Coronary artery (tissue), 2 donors: ENCODE measurements at regions not wholly inside any gene's neighbourhood (a gene's known extent, or its start where the extent isn't known, plus 50 kb on each side); places are given as distances from the start of the nearest gene placed in this dataset.

ENCODE experiments used
- DNase-seq: peaks from one replicate; pipeline ENCODE4 v3.0.0-alpha.2; 2017; ENCODE audit warnings: low spot score
- H3K27ac ChIP-seq, 2 donors: fragments of 200-600 bp; sonication (generic); one replicate each; pipeline ENCODE4 v1.5.1; 2016 to 2019
- H3K4me3 ChIP-seq: fragments of 200-600 bp; sonication (generic); 2 replicates; pipeline ENCODE4 v1.5.1; 2016; ENCODE audit warnings: mild to moderate bottlenecking, moderate library complexity
- TF ChIP-seq, protein P1 (sequence below): fragments of 200-600 bp; sonication (generic); IDR thresholded peaks from one replicate; pipeline ENCODE4 v1.5.1; 2019; ENCODE audit warnings: antibody characterized with exemption

DNA sequence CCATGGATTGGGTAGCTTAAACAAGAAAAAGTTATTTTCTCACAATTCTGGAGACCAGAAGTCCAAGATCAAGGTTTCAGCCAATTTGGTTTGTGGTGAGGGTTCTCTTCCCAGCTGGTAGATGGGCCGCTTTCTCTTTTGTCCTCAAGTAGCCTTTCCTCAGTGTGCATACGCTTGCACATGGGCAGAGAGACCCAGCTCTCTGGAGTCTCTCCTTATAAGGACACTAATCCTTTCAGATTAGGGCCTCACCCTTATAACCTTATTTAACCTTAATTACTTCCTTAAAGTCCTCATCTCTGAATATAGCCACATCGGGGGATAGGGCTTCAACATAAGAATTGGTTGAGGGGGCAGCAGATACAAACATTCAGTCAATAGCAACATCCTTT is 68.4 kb upstream of the NLK start:
- no peak for DNase-seq
- TF ChIP-seq, protein P1, sequence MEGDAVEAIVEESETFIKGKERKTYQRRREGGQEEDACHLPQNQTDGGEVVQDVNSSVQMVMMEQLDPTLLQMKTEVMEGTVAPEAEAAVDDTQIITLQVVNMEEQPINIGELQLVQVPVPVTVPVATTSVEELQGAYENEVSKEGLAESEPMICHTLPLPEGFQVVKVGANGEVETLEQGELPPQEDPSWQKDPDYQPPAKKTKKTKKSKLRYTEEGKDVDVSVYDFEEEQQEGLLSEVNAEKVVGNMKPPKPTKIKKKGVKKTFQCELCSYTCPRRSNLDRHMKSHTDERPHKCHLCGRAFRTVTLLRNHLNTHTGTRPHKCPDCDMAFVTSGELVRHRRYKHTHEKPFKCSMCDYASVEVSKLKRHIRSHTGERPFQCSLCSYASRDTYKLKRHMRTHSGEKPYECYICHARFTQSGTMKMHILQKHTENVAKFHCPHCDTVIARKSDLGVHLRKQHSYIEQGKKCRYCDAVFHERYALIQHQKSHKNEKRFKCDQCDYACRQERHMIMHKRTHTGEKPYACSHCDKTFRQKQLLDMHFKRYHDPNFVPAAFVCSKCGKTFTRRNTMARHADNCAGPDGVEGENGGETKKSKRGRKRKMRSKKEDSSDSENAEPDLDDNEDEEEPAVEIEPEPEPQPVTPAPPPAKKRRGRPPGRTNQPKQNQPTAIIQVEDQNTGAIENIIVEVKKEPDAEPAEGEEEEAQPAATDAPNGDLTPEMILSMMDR: no peak
- H3K27ac ChIP-seq: no peak overlapping the region
- H3K4me3 ChIP-seq: no peak overlapping the region

DNA sequence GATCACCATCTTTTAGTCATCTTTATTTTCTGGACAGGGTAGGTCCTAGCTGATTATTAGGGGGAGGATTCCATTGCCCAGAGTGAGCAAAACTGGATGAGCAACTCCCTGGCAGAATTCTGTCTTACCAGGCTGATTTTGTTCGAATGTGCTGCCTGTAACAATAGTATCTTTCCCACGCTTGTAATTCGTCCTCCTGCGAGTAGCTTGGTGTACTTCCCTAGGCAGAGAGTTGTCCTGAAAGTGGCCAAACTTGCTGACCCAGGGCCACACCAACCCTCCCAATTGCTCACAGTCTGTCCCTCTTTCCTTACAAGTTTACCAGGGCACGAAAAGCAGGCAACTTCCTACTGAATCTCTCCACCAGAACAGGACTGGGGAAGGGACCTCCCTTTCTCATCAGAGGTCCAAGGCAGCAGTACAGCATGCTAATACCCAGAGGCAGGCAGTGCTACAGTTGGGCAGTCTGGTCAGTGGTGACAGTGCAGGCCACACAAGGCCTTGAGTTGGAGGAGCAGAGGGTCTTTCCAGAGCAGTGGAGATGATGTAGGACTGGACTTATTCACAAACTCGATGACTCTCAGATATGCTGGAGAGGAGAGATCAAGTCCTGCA is 67.8 kb upstream of the NLK start:
- DNase-seq: no peak
- H3K27ac ChIP-seq: no peak overlapping the region
- H3K4me3 ChIP-seq: no peak overlapping the region
- TF ChIP-seq, protein P1: no peak

DNA sequence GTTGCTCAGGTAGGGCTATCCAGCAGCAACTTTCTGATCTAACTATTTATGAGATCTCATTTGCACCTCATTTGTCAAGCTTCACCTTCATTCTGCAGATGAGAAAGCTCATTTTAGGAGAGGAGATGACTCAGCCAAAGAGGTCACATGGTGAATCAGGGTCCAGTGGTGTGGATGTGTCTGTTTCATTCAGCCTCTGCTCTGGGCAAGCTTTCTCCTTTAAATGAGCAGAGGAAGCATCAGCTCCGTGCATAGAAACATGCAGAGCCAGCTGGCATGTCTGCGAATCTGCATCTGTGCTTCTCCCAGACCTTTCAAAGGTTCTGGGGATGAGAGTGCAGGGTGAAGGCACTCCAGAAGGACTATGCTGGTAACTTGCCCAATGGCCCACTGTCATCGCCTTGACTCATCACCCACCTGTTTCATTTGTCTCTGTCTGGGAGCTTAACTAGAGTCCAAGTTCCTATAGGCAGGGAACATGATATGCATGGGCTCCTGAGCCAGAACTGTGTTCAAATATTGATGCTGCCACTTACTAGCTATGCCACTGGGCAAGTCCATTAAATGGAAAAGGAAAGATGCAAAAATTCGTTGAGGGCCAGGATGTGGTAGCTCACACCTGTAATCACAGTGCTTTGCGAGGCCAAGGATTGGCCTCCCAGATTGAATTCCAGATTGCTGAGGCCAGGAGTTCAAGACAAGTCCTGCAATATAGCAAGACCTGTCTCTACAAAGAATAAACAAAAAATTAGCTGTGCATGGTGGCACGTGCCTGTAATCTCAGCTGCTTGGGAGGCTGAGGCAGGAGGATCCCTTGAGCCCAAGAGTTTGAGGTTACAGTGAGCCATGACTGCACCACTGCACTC is 67.1 kb upstream of the NLK start:
- DNase-seq: no peak
- no peak overlapping the region for H3K4me3 ChIP-seq
- H3K27ac ChIP-seq: no peak overlapping the region
- TF ChIP-seq, protein P1: no peak

DNA sequence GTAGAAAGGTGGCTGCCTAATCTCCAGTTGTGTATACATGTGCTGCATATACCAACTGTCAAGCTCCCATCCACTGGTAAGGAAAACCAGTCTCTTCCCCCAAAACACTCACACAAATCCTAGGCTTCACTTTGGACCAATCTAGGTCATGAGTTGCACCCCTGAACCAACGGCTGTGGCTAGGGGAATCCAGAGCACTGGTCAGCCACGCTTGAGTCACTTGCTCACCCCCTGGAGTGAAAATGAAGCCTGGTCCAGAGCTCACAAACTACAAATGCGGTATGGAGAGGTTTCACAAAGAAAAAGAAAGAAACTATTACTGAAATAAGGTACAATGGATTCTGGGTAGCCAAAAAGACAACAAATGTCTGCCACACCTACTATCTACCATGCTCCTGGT is 66.1 kb upstream of the NLK start:
- TF ChIP-seq, protein P1: no peak
- Histone ChIP-seq H3K27ac (no peak overlapping the region), H3K4me3 (no peak overlapping the region)
- no peak for DNase-seq

DNA sequence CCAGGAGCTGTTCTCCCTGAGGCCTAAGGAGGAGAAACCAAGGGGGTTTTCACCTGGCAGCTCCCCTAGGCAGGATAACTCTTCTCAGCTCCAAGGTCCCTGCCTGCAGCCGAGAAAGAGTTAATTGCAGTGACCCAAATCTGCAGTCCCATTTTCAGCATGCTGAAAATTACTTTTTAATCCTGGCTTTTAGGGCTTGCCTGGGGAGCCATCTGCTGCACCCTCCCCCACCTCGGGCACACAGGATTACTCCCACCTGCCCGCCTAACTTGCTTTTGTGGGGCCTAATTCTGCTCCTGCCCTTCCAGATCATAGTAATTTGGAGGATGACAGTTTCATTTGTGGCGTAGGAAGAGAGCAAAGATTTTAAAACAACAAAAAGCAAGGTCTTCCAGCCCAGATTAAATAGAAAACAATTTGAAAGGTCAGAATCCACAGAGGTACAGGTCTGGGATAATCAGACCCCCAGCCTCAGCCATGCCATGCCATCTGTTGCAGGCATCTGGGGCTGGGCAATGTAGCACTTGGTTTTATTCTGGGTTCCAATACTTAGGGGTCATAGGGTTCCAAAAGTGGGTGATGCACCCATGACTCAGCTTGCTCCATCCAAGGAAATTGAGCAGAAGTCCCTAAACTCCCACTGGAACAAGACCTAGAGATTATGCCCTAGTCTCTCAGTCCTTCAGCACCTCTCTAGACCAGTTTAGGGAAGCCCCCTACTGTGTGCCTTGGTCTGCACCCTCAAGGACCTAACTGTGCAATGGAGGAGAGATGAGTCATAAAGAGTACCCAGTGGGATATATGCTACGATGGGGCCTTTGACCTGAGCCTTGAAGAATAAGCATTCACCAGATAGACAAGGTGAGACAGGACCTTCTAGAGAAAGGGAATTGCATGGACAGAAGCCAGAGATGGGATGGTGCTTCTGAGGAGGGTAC is 64.5 kb upstream of the NLK start:
- DNase-seq: no peak
- Histone ChIP-seq H3K27ac (no peak overlapping the region), H3K4me3 (no peak overlapping the region)
- TF ChIP-seq, protein P1: no peak

DNA sequence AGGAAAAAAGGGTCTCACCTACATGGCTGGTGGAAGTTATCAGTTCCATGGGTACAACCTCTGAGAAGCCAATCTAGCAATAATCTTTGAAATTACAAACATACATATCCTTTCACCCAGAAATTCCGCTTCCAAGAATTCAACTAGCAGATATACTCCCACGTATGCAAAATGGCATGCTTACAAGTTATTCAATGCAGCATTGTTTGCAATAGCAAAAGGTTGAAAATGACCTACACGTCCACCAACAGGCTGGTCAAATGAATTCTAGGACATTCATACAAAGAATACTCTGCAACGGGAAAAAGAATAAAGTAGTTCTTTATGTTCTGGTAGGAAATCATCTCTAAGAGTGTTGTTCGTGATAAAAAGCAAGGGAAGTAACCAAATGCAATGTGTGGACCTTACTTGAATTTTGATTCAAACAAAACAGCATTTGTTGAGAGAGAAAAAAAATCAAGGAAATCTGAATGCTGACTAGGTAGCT is 63.7 kb upstream of the NLK start:
- Histone ChIP-seq H3K4me3 (no peak overlapping the region), H3K27ac (no peak overlapping the region)
- TF ChIP-seq, protein P1: no peak
- DNase-seq: no peak
